Sigmoid colon (tissue), 4 donors: ENCODE measurements at regions not wholly inside any gene's neighbourhood (a gene's known extent, or its start where the extent isn't known, plus 50 kb on each side); places are given as distances from the start of the nearest gene placed in this dataset.

Experiments used
- POLR2A ChIP-seq, 2 donors: fragments of 450-650 bp; IDR thresholded peaks; one replicate each; pipeline ENCODE4 v1.6.1; 2016; ENCODE audit warnings: antibody characterized with exemption in 2 of 2, mild to moderate bottlenecking in 2 of 2, moderate library complexity in 2 of 2
- POLR2AphosphoS5 ChIP-seq, 4 donors: sonication (generic); formaldehyde crosslinking; IDR thresholded peaks; one replicate each; pipeline ENCODE4 v1.6.1; 2017; ENCODE audit warnings: antibody characterized with exemption in 4 of 4
- TF ChIP-seq, protein P1 (sequence below), 4 experiments: fragments of 450-650 bp in 3 of 4; fragments of 200-600 bp in 1 of 4; IDR thresholded peaks; one replicate each; pipeline ENCODE4 v1.5.1; 2016 to 2019; ENCODE audit warnings: antibody characterized with exemption in 4 of 4, mild to moderate bottlenecking in 3 of 4, moderate library complexity in 2 of 4

DNA sequence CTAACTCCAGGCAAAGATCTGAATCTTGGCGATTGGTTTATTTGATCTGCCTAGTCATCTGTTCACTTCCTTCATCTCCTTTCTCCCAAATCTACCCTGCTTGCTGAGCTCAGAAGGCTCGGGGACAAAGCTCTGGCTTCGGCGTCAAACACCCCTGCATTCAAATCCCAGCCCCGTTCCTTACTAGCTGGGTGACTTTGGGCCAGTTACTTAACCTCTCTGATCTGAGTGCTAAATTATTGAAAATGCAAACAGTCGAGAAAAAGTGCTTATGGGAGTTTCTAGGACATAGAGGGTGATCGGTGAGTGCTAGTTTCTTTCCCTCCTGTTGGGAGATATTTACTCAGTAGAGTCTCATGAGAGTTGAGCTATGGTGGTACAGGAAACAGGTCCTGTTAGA, 121.2 kb upstream of the RFLNA start:
- TF ChIP-seq, protein P1, sequence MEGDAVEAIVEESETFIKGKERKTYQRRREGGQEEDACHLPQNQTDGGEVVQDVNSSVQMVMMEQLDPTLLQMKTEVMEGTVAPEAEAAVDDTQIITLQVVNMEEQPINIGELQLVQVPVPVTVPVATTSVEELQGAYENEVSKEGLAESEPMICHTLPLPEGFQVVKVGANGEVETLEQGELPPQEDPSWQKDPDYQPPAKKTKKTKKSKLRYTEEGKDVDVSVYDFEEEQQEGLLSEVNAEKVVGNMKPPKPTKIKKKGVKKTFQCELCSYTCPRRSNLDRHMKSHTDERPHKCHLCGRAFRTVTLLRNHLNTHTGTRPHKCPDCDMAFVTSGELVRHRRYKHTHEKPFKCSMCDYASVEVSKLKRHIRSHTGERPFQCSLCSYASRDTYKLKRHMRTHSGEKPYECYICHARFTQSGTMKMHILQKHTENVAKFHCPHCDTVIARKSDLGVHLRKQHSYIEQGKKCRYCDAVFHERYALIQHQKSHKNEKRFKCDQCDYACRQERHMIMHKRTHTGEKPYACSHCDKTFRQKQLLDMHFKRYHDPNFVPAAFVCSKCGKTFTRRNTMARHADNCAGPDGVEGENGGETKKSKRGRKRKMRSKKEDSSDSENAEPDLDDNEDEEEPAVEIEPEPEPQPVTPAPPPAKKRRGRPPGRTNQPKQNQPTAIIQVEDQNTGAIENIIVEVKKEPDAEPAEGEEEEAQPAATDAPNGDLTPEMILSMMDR (IDR thresholded peaks at IDR 0.05), result no peak
- no peak for TF ChIP-seq POLR2A (IDR thresholded peaks at IDR 0.05)
- no peak for TF ChIP-seq POLR2AphosphoS5 (IDR thresholded peaks at IDR 0.05)
